GM12891 (cell line): ENCODE measurements at regions not wholly inside any gene's neighbourhood (a gene's known extent, or its start where the extent isn't known, plus 50 kb on each side); places are given as distances from the start of the nearest gene placed in this dataset.

ENCODE experiments used
- PAX5 ChIP-seq: IDR thresholded peaks from 2 replicates; pipeline ENCODE4 v1.6.1; 2011; ENCODE audit warnings: low read length, moderate library complexity, mild to moderate bottlenecking; ENCODE audit not compliant: insufficient read depth, severe bottlenecking
- POLR2A ChIP-seq: IDR thresholded peaks from 2 replicates; pipeline ENCODE4 v1.6.1; 2011; ENCODE audit warnings: low read depth, low read length, control low read depth
- POLR2AphosphoS5 ChIP-seq: IDR thresholded peaks from 2 replicates; pipeline ENCODE4 v1.6.1; 2011; ENCODE audit warnings: low read depth, low read length, control low read depth
- POU2F2 ChIP-seq: IDR thresholded peaks from 2 replicates; pipeline ENCODE4 v1.6.1; 2011; ENCODE audit warnings: low read depth, mild to moderate bottlenecking, control low read depth, low read length, moderate library complexity
- SPI1 ChIP-seq: IDR thresholded peaks from 2 replicates; pipeline ENCODE4 v1.6.1; 2011; ENCODE audit warnings: low read depth, low read length, control low read depth
- TAF1 ChIP-seq: IDR thresholded peaks from 2 replicates; pipeline ENCODE4 v1.6.1; 2011; ENCODE audit warnings: low read depth, low read length, control low read depth

- TF ChIP-seq POLR2AphosphoS5 (no peak), POLR2A (no peak), TAF1 (no peak), SPI1 (no peak), POU2F2 (no peak), PAX5 (no peak)
Observed at GRCh38 chr5:27906481-27906880, 868.1 kb upstream of the CDH9 start.
